ENCODE measurements at regions not wholly inside any gene's neighbourhood (a gene's known extent, or its start where the extent isn't known, plus 50 kb on each side); places are given as distances from the start of the nearest gene placed in this dataset.
A peak's percentile ranks its signal among the peaks of the same experiment; 100 is the strongest.

DNA sequence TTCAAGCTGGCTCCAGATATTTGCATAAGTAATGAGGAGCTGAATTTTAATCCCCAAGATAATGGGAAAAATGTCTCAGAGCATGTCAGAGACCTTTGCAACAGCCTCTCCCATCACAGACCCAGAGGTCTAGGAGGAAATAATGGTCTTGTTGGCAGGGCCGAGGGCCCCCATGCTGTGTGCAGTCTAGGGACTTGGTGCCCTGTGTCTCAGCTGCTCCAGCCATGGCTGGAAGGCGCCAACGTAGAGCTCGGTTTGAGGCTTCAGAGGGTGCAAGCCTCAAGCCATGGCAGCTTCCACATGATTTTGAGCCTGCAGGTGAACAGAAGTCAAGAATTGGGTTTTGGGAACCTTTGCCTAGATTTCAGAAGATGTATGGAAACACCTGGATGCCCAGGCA lies 134.7 kb downstream of the LYPLAL1 start:
- no peak for DNase-seq

DNA sequence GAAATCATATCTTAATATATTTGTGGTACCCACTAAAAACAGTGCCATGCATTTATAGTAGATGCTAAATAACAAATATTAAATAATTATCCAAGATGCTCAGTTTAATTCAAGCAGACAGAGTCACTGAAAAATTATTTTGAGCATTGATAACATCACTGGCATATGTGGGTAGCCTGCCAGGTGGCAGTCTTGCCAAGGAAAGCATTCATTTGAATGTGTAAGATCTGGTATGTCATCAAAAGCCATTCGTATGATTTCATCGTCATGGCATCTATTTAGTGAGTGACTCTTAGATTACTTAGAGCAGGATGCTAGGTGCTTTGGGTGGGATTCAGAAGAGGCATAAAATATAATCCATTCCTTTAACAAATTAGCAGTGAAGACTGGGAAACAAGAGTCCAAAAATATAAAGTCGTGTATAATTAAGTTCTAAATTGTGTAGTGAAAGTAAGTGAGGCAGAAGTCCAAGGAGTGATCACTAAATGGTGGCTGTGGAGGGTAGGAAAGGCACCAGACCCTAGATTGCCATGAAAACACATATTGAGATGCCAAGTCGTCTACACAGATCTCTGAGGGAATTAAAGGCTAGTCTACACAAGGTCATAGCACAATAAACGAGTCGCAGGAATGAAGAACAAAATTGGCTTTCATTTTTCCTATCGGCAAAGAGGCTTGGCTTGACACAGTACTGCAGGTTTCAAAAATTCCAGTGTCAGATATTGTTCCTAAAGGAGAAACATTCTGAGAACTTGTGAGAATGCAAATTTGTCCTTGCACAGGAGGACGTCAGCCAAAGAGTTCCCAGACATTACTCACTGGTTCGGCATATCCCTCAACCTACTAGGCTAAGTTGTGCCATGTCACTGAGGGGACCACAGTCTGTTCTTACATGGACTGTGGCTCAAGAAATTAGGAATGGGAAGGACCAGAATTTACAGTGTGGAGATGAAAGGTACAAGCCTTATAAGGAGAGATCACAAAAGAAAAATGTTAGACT lies 130.8 kb downstream of the LYPLAL1 start:
- peak; percentile 86 for DNase-seq

GRCh38 chr1:219302697-219303096 lies 129.0 kb downstream of the LYPLAL1 start:
- peak; percentile 70 for DNase-seq

DNA sequence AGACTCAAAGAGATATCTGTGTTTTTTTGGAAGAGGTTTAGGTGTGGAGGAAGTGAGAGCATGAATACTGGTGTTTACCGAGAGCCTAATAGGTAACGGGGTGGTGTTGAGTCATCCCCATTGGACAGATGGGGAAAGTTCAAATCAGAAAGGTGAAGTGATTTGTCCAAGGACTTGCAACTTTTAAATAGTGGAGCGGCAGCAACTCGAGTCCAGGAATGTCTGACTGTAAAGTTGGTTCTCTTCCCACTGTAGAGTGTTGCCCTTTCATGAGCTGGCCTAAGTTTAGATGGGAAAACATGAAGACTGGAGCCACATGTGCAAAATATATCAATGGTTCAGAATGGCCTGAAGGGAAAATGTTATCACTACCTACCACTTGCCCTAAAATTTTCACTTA lies 125.7 kb downstream of the LYPLAL1 start:
- DNase-seq = no peak

GRCh38 chr1:219298571-219299148 lies 125.0 kb downstream of the LYPLAL1 start:
- peak; percentile 58 for DNase-seq

- peak; percentile 36 for DNase-seq
These were observed 123.0 kb downstream of the LYPLAL1 start for GRCh38 chr1:219296430-219297355.

- DNase-seq = no peak
These were observed 120.6 kb downstream of the LYPLAL1 start for GRCh38 chr1:219294251-219294650.

DNA sequence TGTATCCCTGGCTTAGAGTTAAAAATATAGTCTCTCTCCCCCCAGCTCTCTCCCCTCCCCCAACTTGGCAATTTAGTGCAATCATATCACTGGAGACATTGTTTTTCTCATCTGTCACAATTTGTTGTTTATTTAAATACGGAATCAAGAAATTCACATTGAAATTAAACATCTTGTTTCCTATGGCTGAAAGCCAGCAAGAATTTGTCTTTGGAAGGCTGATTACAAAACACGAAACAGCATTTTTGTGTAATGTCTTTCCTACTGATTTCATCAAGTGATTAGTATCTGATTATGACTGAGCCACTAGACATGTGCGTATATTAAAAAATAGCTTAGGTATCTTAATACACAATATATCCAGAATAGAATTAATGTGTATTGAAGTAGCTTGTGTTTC lies 119.7 kb downstream of the LYPLAL1 start:
- no peak for DNase-seq

DNA sequence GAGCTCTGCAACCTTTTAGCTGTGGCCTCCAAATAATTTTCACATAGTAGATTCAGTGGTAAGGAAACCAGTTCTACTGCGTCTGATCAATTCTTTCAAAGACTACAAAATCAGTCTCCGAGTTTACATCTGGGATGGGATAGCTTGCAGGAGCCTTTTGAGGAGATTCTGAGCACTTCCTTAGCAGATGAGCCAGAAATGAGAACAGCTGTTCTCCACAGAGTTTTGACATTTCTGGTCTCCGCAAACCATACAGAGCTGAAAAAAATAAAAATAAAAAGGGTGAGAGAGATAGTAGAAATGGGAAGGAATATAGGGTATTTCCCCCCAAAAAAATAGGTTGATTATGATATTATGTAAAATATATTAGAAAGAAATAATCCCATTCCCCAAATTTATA lies 119.3 kb downstream of the LYPLAL1 start:
- DNase-seq = no peak

- DNase-seq = no peak
These were observed 118.7 kb downstream of the LYPLAL1 start for GRCh38 chr1:219292341-219292740.

DNA sequence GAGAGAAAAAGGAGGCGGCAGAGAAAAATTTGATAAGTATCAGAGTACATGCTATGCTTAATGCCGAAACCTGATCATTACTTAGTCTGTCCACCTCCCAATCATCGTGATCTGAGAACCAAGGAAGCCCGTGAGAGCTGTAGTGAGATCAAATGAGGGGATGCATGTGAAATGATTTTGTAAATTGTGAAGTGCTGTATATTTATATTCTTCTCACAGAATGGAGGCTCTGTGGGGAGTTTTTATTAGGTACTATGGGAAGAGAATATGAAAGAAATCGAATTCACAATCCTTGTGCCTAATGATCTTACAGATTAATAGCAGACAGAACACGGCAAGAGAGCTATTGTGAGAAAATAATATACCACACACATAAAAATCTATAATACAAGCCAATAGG lies 115.5 kb downstream of the LYPLAL1 start:
- no peak for DNase-seq

GRCh38 chr1:219283541-219283940 lies 109.9 kb downstream of the LYPLAL1 start:
- DNase-seq = no peak

- DNase-seq = no peak
These were observed 108.2 kb downstream of the LYPLAL1 start for GRCh38 chr1:219281831-219282230.

DNA sequence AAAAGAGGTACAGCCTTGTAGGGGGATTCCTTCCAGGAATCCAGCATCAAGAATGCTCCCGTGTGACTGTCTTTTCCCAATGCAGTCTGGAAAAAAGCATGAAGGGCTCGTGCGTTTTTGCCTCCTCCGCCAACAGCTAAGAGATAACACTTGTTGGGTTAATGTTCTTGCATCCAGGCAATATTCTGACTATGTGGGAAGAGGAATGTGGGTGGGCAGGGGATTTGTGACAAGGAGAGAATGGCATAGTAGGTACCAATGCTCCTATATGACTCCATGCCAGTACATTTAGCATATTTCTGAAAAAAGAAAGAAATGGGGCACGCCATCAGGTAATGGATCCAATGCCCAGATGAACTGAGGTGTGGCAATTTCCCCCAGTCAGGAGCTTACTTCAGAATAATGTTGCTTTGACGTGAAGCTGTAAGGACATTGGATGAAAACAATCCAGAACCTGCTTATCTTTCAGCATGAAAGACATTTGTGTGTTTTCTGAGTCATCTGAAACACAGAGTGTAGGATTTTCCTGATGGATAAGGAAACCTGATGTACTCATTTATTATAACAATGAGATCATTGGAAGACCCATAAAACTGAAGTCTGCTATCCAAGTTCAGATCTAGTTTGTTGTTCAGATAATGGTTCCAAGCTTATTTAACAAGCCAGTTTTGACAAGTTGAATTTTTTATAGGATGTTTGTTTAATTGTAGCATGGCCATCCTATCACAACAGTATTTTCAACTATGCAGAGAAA lies 105.5 kb downstream of the LYPLAL1 start:
- peak; percentile 52 for DNase-seq

DNA sequence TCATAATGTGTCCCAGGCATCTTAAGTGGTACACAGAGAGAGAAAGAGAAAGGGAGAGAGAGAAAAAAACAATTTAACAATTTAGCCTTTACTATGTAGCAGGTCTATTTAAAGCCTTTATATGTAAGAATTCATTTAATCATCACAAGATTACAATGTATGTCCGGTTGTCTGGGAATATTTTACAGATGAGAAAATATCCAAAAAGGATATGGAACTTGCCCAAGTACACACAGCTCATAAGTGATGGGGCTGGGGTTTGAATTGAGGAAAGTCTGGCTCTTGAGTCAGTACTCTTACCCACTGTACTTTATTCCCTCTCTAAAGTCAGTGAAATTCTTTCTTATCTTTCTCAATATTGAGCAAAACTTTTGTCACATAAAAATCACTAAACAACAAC lies 104.6 kb downstream of the LYPLAL1 start:
- peak; percentile 68 for DNase-seq

GRCh38 chr1:219277304-219278105 lies 103.8 kb downstream of the LYPLAL1 start:
- DNase-seq = no peak

GRCh38 chr1:219276049-219276738 lies 102.5 kb downstream of the LYPLAL1 start:
- no peak for DNase-seq

- no peak for DNase-seq
These were observed 99.5 kb downstream of the LYPLAL1 start for GRCh38 chr1:219273088-219273686.

- DNase-seq = no peak
These were observed 98.3 kb downstream of the LYPLAL1 start for GRCh38 chr1:219271818-219272535.

Data from fibroblast of skin of back (primary cell).